CD4-positive, CD25-positive, alpha-beta regulatory T cell (primary cell): ENCODE measurements at regions not wholly inside any gene's neighbourhood (a gene's known extent, or its start where the extent isn't known, plus 50 kb on each side); places are given as distances from the start of the nearest gene placed in this dataset.
"Not testable (repeated sequence)": the region's sequence is repeated elsewhere in the genome, so short reads cannot be mapped to it uniquely, and the experiment has no call there.

Experiments used
- ATAC-seq, 2 donors: fragments of 150-1000 bp; cut with Tn5 transposase; one replicate each; pipeline ENCODE4 v1.10.0; 2021; ENCODE audit warnings: low read depth in 2 of 2, moderate number of reproducible peaks in 2 of 2, moderate library complexity in 1 of 2
- DNase-seq, 3 donors: peaks; one replicate each; pipeline versions ENCODE4 v3.0.0 to v3.0.0-alpha.2; 2012 to 2022; ENCODE audit warnings: mixed read lengths in 1 of 3
- H3K27ac ChIP-seq: one replicate; pipeline ENCODE4 v1.7.0; 2013; ENCODE audit warnings: mild to moderate bottlenecking, low read length; ENCODE audit not compliant: insufficient read depth, poor library complexity, severe bottlenecking
- H3K27me3 ChIP-seq: one replicate; pipeline ENCODE4 v1.7.0; 2013; ENCODE audit warnings: low read length; ENCODE audit not compliant: control insufficient read depth, insufficient read depth
- H3K36me3 ChIP-seq: one replicate; pipeline ENCODE4 v1.7.0; 2013; ENCODE audit warnings: mild to moderate bottlenecking, low read length, moderate library complexity; ENCODE audit not compliant: control insufficient read depth, insufficient read depth
- H3K4me1 ChIP-seq: 2 replicates; pipeline ENCODE4 v1.7.0; 2013; ENCODE audit warnings: mild to moderate bottlenecking, low read length; ENCODE audit not compliant: insufficient read depth, control insufficient read depth, poor library complexity, severe bottlenecking
- H3K4me3 ChIP-seq: one replicate; pipeline ENCODE4 v1.7.0; 2013; ENCODE audit warnings: low read depth, mild to moderate bottlenecking, low read length, moderate library complexity
- H3K9me3 ChIP-seq, 2 experiments: 1 replicate in 1 of 2; 2 replicates in 1 of 2; pipeline ENCODE4 v1.7.0; 2013; ENCODE audit warnings: low read length in 2 of 2, mild to moderate bottlenecking in 1 of 2, moderate library complexity in 1 of 2; ENCODE audit not compliant: control insufficient read depth in 2 of 2
- H3K27ac Mint-ChIP-seq, 3 donors: one replicate each; pipeline ENCODE4 v1.8.0; 2020 to 2022; ENCODE audit warnings: mild to moderate bottlenecking in 3 of 3, mixed read lengths in 3 of 3, moderate library complexity in 2 of 3
- H3K27me3 Mint-ChIP-seq: one replicate; pipeline ENCODE4 v1.8.0; 2022; ENCODE audit warnings: mild to moderate bottlenecking, mixed read lengths
- H3K36me3 Mint-ChIP-seq: one replicate; pipeline ENCODE4 v1.8.0; 2020; ENCODE audit warnings: mixed read lengths
- H3K4me1 Mint-ChIP-seq, 4 donors: one replicate each; pipeline ENCODE4 v1.8.0; 2020 to 2022; ENCODE audit warnings: mixed read lengths in 4 of 4, mild to moderate bottlenecking in 1 of 4
- H3K4me3 Mint-ChIP-seq, 4 donors: one replicate each; pipeline ENCODE4 v1.8.0; 2020 to 2022; ENCODE audit warnings: mild to moderate bottlenecking in 4 of 4, mixed read lengths in 4 of 4, moderate library complexity in 3 of 4
- H3K9me3 Mint-ChIP-seq, 7 donors: one replicate each; pipeline ENCODE4 v1.8.0; 2020 to 2022; ENCODE audit warnings: mixed read lengths in 7 of 7, mild to moderate bottlenecking in 3 of 7, moderate library complexity in 2 of 7

- peaks cover 0 to 10% (median 2%) of the 10 kb centered on the region in 7 donors for H3K9me3 Mint-ChIP-seq
- no peaks in the 10 kb centered on the region for H3K4me1 ChIP-seq
- no peaks in the 10 kb centered on the region for H3K4me1 Mint-ChIP-seq
- no peak overlapping the region for H3K4me3 ChIP-seq
- no peaks in the 10 kb centered on the region for H3K27me3 ChIP-seq
- no peak for ATAC-seq
- no peaks in the 10 kb centered on the region for H3K27me3 Mint-ChIP-seq
- H3K4me3 Mint-ChIP-seq: no peak overlapping the region
- H3K36me3 Mint-ChIP-seq: no peaks in the 10 kb centered on the region
- no peaks in the 10 kb centered on the region for H3K36me3 ChIP-seq
- no peak overlapping the region for H3K27ac ChIP-seq
- no peak for DNase-seq
- no peak overlapping the region for H3K27ac Mint-ChIP-seq
- no peaks in the 10 kb centered on the region for H3K9me3 ChIP-seq
Observed at GRCh38 chr1:187691439-187691838, 862.7 kb downstream of the PLA2G4A start.

GRCh38 chr1:187692799-187693198, 864.0 kb downstream of the PLA2G4A start:
- Mint-ChIP-seq H3K9me3 (peaks cover 0 to 10% (median 2%) of the 10 kb centered on the region in 7 donors), H3K27ac (no peak overlapping the region), H3K4me3 (no peak overlapping the region), H3K27me3 (no peaks in the 10 kb centered on the region), H3K36me3 (no peaks in the 10 kb centered on the region), H3K4me1 (no peaks in the 10 kb centered on the region)
- H3K9me3 ChIP-seq: no peaks in the 10 kb centered on the region
- no peaks in the 10 kb centered on the region for H3K4me1 ChIP-seq
- H3K4me3 ChIP-seq: no peak overlapping the region
- H3K27ac ChIP-seq: no peak overlapping the region
- H3K27me3 ChIP-seq: no peaks in the 10 kb centered on the region
- ATAC-seq: no peak
- DNase-seq: no peak
- no peaks in the 10 kb centered on the region for H3K36me3 ChIP-seq

DNA sequence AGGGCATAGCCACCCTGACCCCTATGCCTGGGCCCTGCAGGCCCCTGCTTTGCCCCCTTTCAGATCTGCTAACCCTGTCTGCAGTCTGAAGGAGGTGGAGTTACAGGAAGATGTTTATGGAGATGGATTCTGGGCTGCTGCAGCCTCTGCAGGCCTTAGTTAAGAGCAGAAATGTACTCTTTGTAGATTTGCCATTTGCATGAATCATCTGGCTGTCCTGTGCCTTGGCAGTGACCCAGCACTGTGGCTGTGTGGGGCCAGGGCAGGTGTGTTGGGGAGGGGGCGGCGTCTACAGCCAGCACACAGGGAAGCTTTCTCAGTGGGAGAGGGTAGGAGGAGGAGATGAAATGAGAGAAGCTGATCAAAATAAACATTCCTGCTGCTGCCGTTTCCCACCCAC, 867.3 kb downstream of the PLA2G4A start:
- no peaks in the 10 kb centered on the region for H3K4me1 ChIP-seq
- H3K36me3 Mint-ChIP-seq: no peaks in the 10 kb centered on the region
- DNase-seq: no peak

DNA sequence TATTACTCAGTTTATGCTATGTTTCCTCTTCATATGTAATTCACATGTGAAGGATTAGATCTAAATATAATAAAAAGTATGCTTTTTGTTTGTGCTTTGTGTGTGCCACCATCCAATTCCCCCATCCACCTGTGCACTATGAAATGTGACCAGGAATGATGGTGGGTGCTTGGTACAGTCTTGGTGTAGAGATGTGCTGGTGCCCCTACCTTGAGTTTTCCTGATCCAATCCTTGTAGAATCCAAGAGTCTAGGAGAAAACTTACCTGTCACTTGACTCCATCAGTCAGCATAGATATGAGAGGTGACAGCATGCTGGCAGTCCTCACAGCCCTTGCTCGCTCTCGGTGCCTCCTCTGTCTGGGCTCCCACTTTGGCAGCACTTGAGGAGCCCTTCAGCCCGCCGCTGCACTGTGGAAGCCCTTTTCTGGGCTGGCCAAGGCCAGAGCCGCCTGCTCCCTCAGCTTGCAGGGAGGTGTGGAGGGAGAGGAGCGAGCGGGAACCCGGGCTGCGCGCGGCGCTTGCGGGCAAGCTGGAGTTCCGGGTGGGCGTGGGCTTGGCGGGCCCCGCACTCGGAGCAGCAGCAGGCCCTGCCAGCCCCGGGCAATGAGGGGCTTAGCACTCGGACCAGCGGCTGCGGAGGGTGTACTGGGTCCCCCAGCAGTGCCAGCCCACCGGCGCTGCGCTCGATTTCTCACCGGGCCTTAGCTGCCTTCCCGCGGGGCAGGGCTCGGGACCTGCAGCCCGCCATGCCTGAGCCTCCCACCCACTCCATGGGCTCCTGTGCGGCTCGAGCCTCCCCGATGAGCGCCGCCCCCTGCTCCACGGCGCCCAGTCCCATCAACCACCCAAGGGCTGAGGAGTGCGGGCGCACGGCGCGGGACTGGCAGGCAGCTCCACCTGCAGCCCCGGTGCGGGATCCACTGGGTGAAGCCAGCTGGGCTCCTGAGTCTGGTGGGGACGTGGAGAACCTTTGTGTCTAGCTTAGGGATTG, 874.7 kb downstream of the PLA2G4A start:
- ATAC-seq, H3K4me3 ChIP-seq: not testable (repeated sequence)

More for the DNA sequence above, 867.3 kb downstream of the PLA2G4A start:
- Histone ChIP-seq H3K27ac (no peak overlapping the region), H3K27me3 (no peaks in the 10 kb centered on the region), H3K36me3 (no peaks in the 10 kb centered on the region), H3K4me3 (no peak overlapping the region), H3K9me3 (no peaks in the 10 kb centered on the region)
- peaks cover 0 to 9% (median 2%) of the 10 kb centered on the region in 7 donors for H3K9me3 Mint-ChIP-seq
- ATAC-seq: no peak
- no peak overlapping the region for H3K27ac Mint-ChIP-seq
- no peak overlapping the region for H3K4me3 Mint-ChIP-seq
- H3K4me1 Mint-ChIP-seq: no peaks in the 10 kb centered on the region
- H3K27me3 Mint-ChIP-seq: no peaks in the 10 kb centered on the region

DNA sequence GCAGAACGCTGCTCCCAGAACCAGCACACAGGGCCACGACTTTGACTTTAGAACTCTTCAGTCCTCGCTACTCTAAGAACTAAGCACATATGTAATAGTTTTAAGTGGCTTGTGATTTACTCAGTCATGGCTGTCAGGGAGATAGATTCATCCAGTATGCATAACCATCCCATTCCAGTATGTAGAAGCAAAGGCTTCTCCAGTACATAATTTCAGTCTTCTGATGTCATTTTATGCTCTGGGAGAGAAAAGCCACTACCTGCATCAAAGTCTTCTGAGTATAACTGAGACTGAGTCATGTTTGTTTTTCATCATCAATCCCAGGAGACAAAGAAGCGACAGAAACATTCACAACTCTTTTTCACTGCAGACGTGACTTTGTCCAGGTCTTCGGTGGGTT, 885.7 kb downstream of the PLA2G4A start:
- H3K27me3 Mint-ChIP-seq: no peaks in the 10 kb centered on the region
- no peaks in the 10 kb centered on the region for H3K36me3 ChIP-seq
- ATAC-seq (no peak), DNase-seq (no peak)
- no peak overlapping the region for H3K27ac Mint-ChIP-seq
- no peaks in the 10 kb centered on the region for H3K4me1 Mint-ChIP-seq
- H3K9me3 Mint-ChIP-seq: peaks cover 0 to 21% (median 1%) of the 10 kb centered on the region in 7 donors
- H3K9me3 ChIP-seq: no peaks in the 10 kb centered on the region
- no peaks in the 10 kb centered on the region for H3K27me3 ChIP-seq
- no peaks in the 10 kb centered on the region for H3K36me3 Mint-ChIP-seq
- no peak overlapping the region for H3K4me3 ChIP-seq
- no peak overlapping the region for H3K4me3 Mint-ChIP-seq
- H3K4me1 ChIP-seq: no peaks in the 10 kb centered on the region
- no peak overlapping the region for H3K27ac ChIP-seq

More for the DNA sequence above, 874.7 kb downstream of the PLA2G4A start:
- H3K4me1 Mint-ChIP-seq, H3K4me3 Mint-ChIP-seq, H3K9me3 ChIP-seq, H3K27ac ChIP-seq, H3K4me1 ChIP-seq, H3K36me3 Mint-ChIP-seq, H3K36me3 ChIP-seq, DNase-seq, H3K27ac Mint-ChIP-seq, H3K27me3 ChIP-seq, H3K27me3 Mint-ChIP-seq: not testable (repeated sequence)
- peaks cover 0 to 11% (median 5%) of the 10 kb centered on the region in 7 donors for H3K9me3 Mint-ChIP-seq

- Mint-ChIP-seq H3K36me3 (no peaks in the 10 kb centered on the region), H3K9me3 (peaks cover 0 to 19% (median 1%) of the 10 kb centered on the region in 7 donors), H3K27me3 (no peaks in the 10 kb centered on the region), H3K27ac (no peak overlapping the region), H3K4me3 (no peak overlapping the region), H3K4me1 (no peaks in the 10 kb centered on the region)
- Histone ChIP-seq H3K4me3 (no peak overlapping the region), H3K4me1 (no peaks in the 10 kb centered on the region), H3K9me3 (no peaks in the 10 kb centered on the region), H3K27ac (no peak overlapping the region), H3K36me3 (no peaks in the 10 kb centered on the region), H3K27me3 (no peaks in the 10 kb centered on the region)
- ATAC-seq (no peak), DNase-seq (no peak)
Observed at GRCh38 chr1:187715483-187715882, 886.7 kb downstream of the PLA2G4A start.

DNA sequence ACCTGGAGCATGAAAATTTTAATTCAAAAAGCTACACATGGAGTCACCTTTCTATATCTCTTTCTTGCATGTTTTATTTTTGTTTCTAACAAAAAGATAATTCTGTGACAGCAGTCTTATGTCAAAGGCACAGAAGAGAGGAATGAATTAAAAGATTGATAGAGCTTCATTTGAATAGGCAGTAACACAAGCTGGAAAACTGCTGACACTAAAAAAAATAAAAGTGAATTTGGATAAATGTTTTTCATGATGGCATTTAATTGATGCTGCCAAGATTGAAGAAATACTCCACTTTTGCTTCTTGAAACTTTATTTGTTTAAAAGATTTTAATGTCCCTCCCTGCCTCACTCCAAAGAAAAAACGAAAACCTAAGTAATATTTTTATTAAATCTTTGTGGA, 887.4 kb downstream of the PLA2G4A start:
- Mint-ChIP-seq H3K27ac (no peak overlapping the region), H3K27me3 (no peaks in the 10 kb centered on the region), H3K9me3 (peaks cover 0 to 16% (median under 1%) of the 10 kb centered on the region in 7 donors), H3K4me3 (no peak overlapping the region), H3K36me3 (no peaks in the 10 kb centered on the region), H3K4me1 (no peaks in the 10 kb centered on the region)
- Histone ChIP-seq H3K4me3 (no peak overlapping the region), H3K27ac (no peak overlapping the region), H3K36me3 (no peaks in the 10 kb centered on the region), H3K9me3 (no peaks in the 10 kb centered on the region), H3K4me1 (no peaks in the 10 kb centered on the region), H3K27me3 (no peaks in the 10 kb centered on the region)
- DNase-seq (no peak), ATAC-seq (no peak)

DNA sequence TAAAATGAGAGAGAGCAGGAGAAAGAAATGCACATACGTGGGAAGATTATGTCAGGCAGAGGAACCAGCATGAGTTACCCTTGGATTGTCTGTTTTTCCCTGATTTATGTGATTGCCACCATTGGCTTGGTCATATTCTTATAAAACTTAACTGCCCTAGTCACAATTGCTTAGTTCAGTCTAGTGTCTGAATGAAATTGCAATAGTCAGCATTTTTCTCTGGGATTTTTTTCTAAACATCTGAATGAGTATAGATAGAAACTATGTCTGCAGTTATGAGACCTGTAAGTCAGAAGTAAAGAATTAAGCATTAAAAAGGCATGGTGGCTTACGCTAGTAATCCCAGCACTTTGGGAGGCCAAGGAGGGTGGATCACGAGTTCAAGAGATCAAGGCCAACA, 889.8 kb downstream of the PLA2G4A start:
- Histone ChIP-seq H3K27me3 (no peaks in the 10 kb centered on the region), H3K9me3 (no peaks in the 10 kb centered on the region), H3K4me3 (no peak overlapping the region), H3K27ac (no peak overlapping the region), H3K36me3 (no peaks in the 10 kb centered on the region), H3K4me1 (no peaks in the 10 kb centered on the region)
- Mint-ChIP-seq H3K27me3 (no peaks in the 10 kb centered on the region), H3K27ac (no peak overlapping the region), H3K9me3 (peaks cover 0 to 7% (median 0%) of the 10 kb centered on the region in 7 donors), H3K4me3 (no peak overlapping the region), H3K4me1 (no peaks in the 10 kb centered on the region), H3K36me3 (no peaks in the 10 kb centered on the region)
- DNase-seq: no peak
- ATAC-seq: no peak
